Suppressor macrophage (primary cell): ENCODE measurements at regions not wholly inside any gene's neighbourhood (a gene's known extent, or its start where the extent isn't known, plus 50 kb on each side); places are given as distances from the start of the nearest gene placed in this dataset.
"Not testable (repeated sequence)": the region's sequence is repeated elsewhere in the genome, so short reads cannot be mapped to it uniquely, and the experiment has no call there.

Experiments used
- DNase-seq, 4 experiments: peaks; one replicate each; pipeline ENCODE4 v3.0.0-alpha.2; 2020 to 2022

DNA sequence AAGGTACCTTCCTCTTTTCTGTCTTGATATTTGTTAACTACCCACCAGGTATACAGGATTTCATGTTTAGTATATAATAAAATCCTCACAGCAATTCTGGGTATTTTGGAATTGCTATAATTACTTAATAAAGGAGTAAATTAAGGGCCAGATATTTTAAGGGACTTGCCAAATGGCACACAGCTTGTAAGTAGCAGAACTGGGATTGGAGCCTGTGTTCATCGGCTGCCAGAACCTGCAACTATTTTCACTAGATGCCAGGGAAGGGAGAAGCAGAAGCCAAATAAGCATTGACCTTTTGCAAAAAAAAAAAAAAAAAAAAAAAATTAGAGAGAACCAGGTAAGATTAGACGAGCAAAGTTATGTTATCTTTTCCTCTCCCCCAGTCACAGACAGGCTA is 683.3 kb upstream of the CADM2 start:
- no peak for DNase-seq

DNA sequence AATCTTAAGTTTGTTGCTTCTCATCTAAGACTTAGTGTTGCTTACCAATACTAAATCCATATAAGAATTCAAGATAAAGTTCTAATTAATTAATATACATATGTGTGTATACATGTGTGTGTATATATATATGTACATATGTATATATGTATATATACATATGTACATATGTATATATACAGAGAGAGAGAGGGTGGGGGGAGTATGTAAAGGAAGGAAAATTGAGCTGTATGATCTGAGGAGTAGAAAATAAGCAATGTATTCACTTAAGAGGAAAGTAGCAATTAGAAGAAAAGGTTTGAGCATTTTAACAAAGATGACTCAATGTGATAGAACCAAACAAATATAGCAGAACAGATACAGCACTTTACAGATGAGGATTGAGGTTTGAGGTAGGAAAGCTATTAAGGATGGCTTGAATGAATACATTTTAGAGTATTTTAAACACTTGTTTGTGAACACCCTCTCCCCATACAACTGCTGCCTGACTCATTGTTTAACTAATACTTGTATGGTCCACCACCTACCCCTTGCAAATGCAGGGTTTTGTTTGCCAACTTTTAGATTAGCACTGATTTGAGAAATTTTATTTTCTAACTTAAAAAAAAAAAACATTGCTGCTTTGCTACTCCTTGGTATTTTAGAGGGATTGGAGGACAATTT is 681.1 kb upstream of the CADM2 start:
- no peak for DNase-seq

DNA sequence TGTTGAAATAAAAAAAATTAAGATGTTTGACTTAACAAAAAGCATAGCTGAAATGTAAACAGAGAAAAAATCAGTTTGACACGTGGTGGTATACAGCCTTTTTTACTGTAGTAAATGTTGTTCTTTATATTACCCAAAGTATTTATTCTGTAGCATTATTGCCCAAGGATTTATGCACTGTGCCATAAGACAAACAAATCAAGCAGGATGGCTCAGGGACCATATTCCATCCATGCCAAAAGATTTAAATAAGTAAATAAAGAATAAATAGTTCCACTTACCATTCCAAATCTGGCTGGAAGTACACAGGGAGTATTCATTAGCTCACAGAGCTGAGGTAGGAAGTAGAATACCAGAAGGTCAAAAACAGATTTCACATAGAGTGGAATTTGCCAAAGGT is 666.7 kb upstream of the CADM2 start:
- no peak for DNase-seq

DNA sequence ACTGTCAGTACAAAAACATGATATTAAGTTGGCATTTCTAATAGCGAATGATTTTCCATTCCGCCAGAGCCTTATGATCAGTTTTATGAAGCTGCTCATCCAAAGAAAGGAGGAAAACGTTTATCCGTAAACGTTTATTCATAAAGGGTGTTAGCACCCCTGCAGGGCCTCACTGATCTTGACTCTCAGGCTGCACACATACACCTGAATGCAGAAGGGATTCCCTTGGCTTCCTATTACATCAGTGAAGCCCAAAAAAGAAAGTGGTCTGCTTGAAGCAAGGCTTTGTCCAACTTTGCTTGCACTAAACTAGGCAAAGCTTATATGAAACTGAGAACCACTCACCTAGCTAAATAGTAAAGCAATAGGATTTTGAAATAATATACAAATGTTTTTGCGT is 659.5 kb upstream of the CADM2 start:
- no peak for DNase-seq

DNA sequence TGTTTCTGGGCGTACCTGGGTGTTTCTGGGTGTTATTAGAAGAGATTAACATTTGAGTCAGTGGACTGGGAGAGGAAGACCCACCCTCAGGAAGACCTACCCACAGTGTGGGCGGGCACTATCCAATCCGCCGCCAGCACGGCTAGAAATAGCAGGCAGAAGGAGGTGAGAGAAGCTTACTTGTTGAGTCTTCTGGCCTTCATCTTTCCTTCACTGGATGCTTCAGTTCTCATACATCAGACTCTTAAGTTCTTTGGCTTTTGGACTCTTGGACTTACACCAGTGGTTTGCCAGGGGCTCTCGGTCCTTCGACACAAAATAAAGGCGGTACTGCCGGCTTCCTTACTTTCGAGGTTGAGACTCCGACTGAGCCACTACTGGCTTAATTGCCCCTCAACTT is 654.6 kb upstream of the CADM2 start:
- DNase-seq, result no peak

DNA sequence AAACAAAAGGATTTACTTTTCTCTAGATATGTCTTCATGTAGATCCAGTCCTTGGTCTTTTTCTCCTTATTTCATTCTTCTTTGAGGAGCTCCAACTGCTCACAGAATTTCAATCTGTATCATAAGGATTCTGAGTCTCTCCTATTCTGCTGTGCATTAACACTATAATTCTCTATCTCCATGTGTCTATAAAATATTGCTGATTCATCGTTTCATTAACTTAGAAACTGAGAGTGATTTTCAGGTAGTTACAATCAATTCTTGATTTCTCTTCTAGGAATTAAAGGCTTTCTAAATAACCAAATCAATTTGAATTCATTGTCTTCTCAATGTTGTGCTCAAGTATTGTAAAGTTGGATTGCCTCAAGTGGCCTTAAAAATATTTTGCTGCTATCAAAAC is 651.5 kb upstream of the CADM2 start:
- DNase-seq, result no peak

DNA sequence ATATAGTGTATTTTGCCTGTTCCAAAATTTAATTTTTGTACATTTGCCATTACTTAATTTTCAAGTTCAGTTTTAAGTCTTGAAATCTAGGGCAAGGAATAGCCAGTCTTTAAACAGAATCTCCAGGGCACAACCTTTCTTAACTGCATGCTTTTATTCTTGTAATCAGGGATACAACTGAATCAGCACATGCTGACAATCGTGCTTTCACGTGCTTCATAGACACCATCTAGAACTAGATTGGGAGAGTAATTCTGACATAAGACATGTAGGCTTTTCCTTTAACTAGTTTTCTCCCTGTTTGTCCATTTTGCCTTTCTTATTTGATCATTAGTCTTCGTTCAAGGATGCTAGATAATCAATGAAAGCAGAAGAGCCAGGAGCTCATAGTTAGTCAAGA is 650.4 kb upstream of the CADM2 start:
- no peak for DNase-seq

DNA sequence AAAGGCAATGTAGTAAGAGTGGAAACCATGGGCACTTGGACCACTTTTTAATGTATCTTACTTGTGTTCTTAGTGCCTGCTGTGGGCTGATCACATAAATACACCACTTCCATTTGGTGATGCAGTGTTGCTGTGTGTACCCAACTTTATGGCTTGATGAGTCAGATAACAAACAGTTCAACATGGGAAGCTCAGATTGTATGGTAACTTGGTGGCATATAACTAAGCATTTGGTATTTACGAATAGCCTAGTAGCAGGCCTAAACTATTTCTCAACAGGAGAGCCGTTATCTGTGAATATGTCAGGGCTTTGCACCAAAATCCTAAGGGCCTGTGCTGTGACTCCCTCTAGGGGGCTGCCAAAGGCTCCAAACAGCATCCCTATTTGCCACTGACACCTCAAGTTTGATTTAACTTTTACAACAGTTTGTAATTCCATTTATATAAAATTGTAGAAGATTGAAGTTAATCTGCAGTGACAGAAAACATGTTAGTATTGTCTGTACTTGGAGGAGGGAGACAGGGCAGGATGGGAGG is 640.4 kb upstream of the CADM2 start:
- DNase-seq, result no peak

DNA sequence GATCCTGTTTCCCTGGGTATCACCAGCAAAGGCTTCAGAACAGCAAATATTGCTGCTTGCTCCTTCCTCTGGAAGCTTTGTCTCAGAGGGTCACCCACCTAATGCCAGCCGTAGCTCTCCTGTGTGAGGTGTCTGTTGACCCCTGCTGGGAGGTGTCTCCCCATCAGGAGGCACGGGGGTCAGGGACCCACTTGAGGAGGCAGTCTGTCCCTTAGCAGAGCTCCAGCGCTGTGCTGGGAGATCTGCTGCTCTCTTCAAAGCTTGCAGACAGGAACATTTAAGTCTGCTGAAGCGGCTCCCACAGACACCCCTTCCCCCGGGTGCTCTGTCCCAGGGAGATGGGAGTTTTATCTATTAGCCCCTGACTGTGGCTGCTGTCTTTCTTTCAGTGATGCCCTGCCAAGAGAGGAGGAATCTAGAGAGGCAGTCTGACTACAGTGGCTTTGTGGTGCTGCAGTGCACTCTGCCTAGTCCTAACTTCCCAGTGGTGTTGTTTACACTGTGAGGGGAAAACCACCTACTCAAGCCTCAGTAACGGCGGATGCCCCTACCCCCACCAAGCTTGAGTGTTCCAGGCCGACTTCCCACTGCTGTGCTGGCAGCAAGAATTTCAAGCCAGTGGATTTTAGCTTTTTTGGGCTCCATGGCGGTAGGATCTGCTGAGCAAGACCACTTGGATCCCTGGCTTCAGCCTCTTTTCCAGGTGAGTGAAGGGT is 593.1 kb upstream of the CADM2 start:
- DNase-seq, result not testable (repeated sequence)
